Panc1 (cell line): ENCODE measurements at regions not wholly inside any gene's neighbourhood (a gene's known extent, or its start where the extent isn't known, plus 50 kb on each side); places are given as distances from the start of the nearest gene placed in this dataset.

Experiments used
- ATAC-seq: fragments of 200-7000 bp; cut with Tn5 transposase; 2 replicates; pipeline ENCODE4 v1.9.1; 2020; ENCODE audit warnings: mild to moderate bottlenecking, moderate library complexity
- BruUV-seq: library from RNA; stranded (reverse); fragments of 400-500 nt; replicated peaks from 2 replicates; lab custom pipeline; 2021; lab: Mats Ljungman, UMichigan
- CTCF ChIA-PET: fragments of 300-600 bp; sonication (Branson Sonifier 250); formaldehyde crosslinking; loops from one replicate; lab custom pipeline; 2022; ENCODE audit warnings: antibody characterized with exemption; lab: Charles Lee
- POLR2A ChIA-PET: fragments of 300-600 bp; sonication (Branson Sonifier 250); formaldehyde crosslinking; loops from one replicate; lab custom pipeline; 2022; ENCODE audit warnings: antibody characterized with exemption; lab: Charles Lee
- DNase-seq: peaks from one replicate; pipeline ENCODE4 v3.0.0-alpha.2; 2010; ENCODE audit warnings: low read depth, low spot score
- H3K27ac ChIP-seq: 2 replicates; pipeline ENCODE4 v1.5.1; 2011; ENCODE audit warnings: mild to moderate bottlenecking, low read length, inconsistent platforms
- H3K27me3 ChIP-seq: fragments of 200-500 bp; sonication (Bioruptor generic); 2 replicates; pipeline ENCODE4 v1.6.0; 2014; ENCODE audit warnings: low read length, inconsistent platforms; ENCODE audit not compliant: control insufficient read depth, insufficient read depth
- H3K36me3 ChIP-seq: fragments of 200-500 bp; sonication (Bioruptor generic); 2 replicates; pipeline ENCODE4 v1.5.1; 2014; ENCODE audit warnings: inconsistent platforms, mild to moderate bottlenecking, low read length, moderate library complexity; ENCODE audit not compliant: control insufficient read depth, insufficient read depth
- H3K4me1 ChIP-seq: 2 replicates; pipeline ENCODE4 v1.5.1; 2011; ENCODE audit warnings: inconsistent platforms, mild to moderate bottlenecking, low read length, moderate library complexity; ENCODE audit not compliant: control insufficient read depth, insufficient read depth
- H3K4me3 ChIP-seq, 2 experiments: 2 replicates each; pipeline ENCODE4 v1.5.1; 2011 to 2012; ENCODE audit warnings: low read depth in 2 of 2, low read length in 2 of 2, mild to moderate bottlenecking in 2 of 2, inconsistent platforms in 1 of 2, moderate library complexity in 1 of 2
- H3K9me3 ChIP-seq: fragments of 200-500 bp; sonication (Bioruptor generic); 2 replicates; pipeline ENCODE4 v1.5.1; 2014; ENCODE audit warnings: low read depth, mild to moderate bottlenecking, inconsistent platforms, low read length, moderate library complexity; ENCODE audit not compliant: control insufficient read depth, insufficient read depth
- CTCF ChIP-seq: fragments of 450-650 bp; IDR thresholded peaks from 2 replicates; pipeline ENCODE4 v1.5.1; 2017; ENCODE audit warnings: mild to moderate bottlenecking
- POLR2AphosphoS5 ChIP-seq: IDR thresholded peaks from 2 replicates; pipeline ENCODE4 v1.6.1; 2012; ENCODE audit warnings: mild to moderate bottlenecking, low read depth, low read length, moderate library complexity
- REST ChIP-seq, 2 experiments: IDR thresholded peaks; 2 replicates each; pipeline ENCODE4 v1.6.1; 2011 to 2012; ENCODE audit warnings: low read depth in 2 of 2, control low read depth in 1 of 2, low read length in 1 of 2, mild to moderate bottlenecking in 1 of 2, moderate library complexity in 1 of 2; ENCODE audit not compliant: insufficient read depth in 1 of 2
- SIN3A ChIP-seq: IDR thresholded peaks from 2 replicates; pipeline ENCODE4 v1.6.1; 2012; ENCODE audit warnings: low read depth, mild to moderate bottlenecking, low read length, moderate library complexity, borderline replicate concordance; ENCODE audit not compliant: insufficient read depth
- TCF7L2 ChIP-seq: IDR thresholded peaks from 2 replicates; pipeline ENCODE4 v1.6.1; 2011; ENCODE audit warnings: mild to moderate bottlenecking, low read depth, low read length, inconsistent platforms
- in situ Hi-C: cut with HindIII; loops from 2 replicates; pipeline ENCODE4 v1.10.0; 2016; ENCODE audit warnings: low sequenced_read_pairs, low pct_unique_long_range_greater_than_20kb
- intact Hi-C: fragments of 100-400 bp; cut with micrococcal nuclease; formaldehyde crosslinking; loops from one replicate; pipeline ENCODE4 v1.10.0; 2022; ENCODE audit not compliant: unreplicated experiment

- intact Hi-C loops (no loop called here), in situ Hi-C loops (no loop called here)
- ChIA-PET CTCF (no interaction called here), POLR2A (no interaction called here)
- DNase-seq: no peak
- BruUV-seq: no TSS peak
- no peaks in the 10 kb centered on the region for H3K9me3 ChIP-seq
- H3K4me1 ChIP-seq: no peaks in the 10 kb centered on the region
- ATAC-seq: no peak
- no peak overlapping the region for H3K27ac ChIP-seq
- H3K4me3 ChIP-seq: no peak overlapping the region
- H3K36me3 ChIP-seq: no peaks in the 10 kb centered on the region; the same call in 1 of the 2 replicates
- TF ChIP-seq TCF7L2: no peak
- TF ChIP-seq CTCF: no peak
- no peak for TF ChIP-seq SIN3A
- no peak for TF ChIP-seq REST (IDR thresholded peaks at IDR 0.05; ENCODE audit: insufficient read depth in 1 of 2, low read depth in 2 of 2, low read length in 1 of 2)
- no peak for TF ChIP-seq POLR2AphosphoS5
- H3K27me3 ChIP-seq: no peaks in the 10 kb centered on the region
These were observed 815.3 kb upstream of the HS6ST1 start for GRCh38 chr2:129133692-129134641.

- H3K9me3 ChIP-seq: no peaks in the 10 kb centered on the region
- H3K4me1 ChIP-seq: no peaks in the 10 kb centered on the region
- no peaks in the 10 kb centered on the region; the same call in 1 of the 2 replicates for H3K36me3 ChIP-seq
- DNase-seq (no peak), ATAC-seq (no peak)
- intact Hi-C loops (no loop called here), in situ Hi-C loops (no loop called here)
- no peaks in the 10 kb centered on the region for H3K27me3 ChIP-seq
- no peak overlapping the region for H3K27ac ChIP-seq
- BruUV-seq: no TSS peak
- POLR2A ChIA-PET: no interaction called here
- H3K4me3 ChIP-seq: no peak overlapping the region
- no peak for TF ChIP-seq POLR2AphosphoS5
- no peak for TF ChIP-seq CTCF
- TF ChIP-seq TCF7L2: no peak
- TF ChIP-seq REST (IDR thresholded peaks at IDR 0.05; ENCODE audit: insufficient read depth in 1 of 2, low read depth in 2 of 2, low read length in 1 of 2): no peak
- no peak for TF ChIP-seq SIN3A
- CTCF ChIA-PET: no interaction called here
These were observed 816.3 kb upstream of the HS6ST1 start for GRCh38 chr2:129135017-129135416.
